ENCODE measurements at regions not wholly inside any gene's neighbourhood (a gene's known extent, or its start where the extent isn't known, plus 50 kb on each side); places are given as distances from the start of the nearest gene placed in this dataset.

- DNase-seq: no peak
- 15 to 51% methylated on average over 4 of the region's 4 CpGs for WGBS, 2 donors
Measured at GRCh38 chr18:73043211-73043610, 175.4 kb upstream of the NETO1 start.

GRCh38 chr18:73040247-73040646 is 172.5 kb upstream of the NETO1 start:
- Histone ChIP-seq H3K27ac (no peak overlapping the region), H3K36me3 (no peaks in the 10 kb centered on the region), H3K4me1 (no peaks in the 10 kb centered on the region), H3K27me3 (no peaks in the 10 kb centered on the region), H3K9me3 (no peaks in the 10 kb centered on the region), H3K4me3 (no peak overlapping the region)
- 23 to 57% methylated on average over 4 of the region's 4 CpGs for WGBS, 2 donors
- intact Hi-C loops (cut with DNase I): no loop called here
- TF ChIP-seq EP300 (IDR thresholded peaks at IDR 0.05) (no peak), POLR2A (IDR thresholded peaks at IDR 0.05) (no peak), CTCF (IDR thresholded peaks at IDR 0.05) (no peak), POLR2AphosphoS5 (IDR thresholded peaks at IDR 0.05) (no peak)
- DNase-seq: no peak

More at GRCh38 chr18:73043211-73043610, 175.4 kb upstream of the NETO1 start:
- intact Hi-C loops (cut with DNase I): no loop called here
- TF ChIP-seq POLR2AphosphoS5 (IDR thresholded peaks at IDR 0.05) (no peak), POLR2A (IDR thresholded peaks at IDR 0.05) (no peak), CTCF (IDR thresholded peaks at IDR 0.05) (no peak), EP300 (IDR thresholded peaks at IDR 0.05) (no peak)
- Histone ChIP-seq H3K27ac (no peak overlapping the region), H3K36me3 (no peaks in the 10 kb centered on the region), H3K4me3 (no peak overlapping the region), H3K4me1 (no peaks in the 10 kb centered on the region), H3K27me3 (no peaks in the 10 kb centered on the region), H3K9me3 (no peaks in the 10 kb centered on the region)

- Histone ChIP-seq H3K27ac (no peak overlapping the region), H3K27me3 (no peaks in the 10 kb centered on the region), H3K9me3 (no peaks in the 10 kb centered on the region), H3K36me3 (no peaks in the 10 kb centered on the region), H3K4me1 (no peaks in the 10 kb centered on the region), H3K4me3 (no peak overlapping the region)
- 76 to 81% methylated on average over 5 of the region's 5 CpGs for WGBS, 2 donors
- DNase-seq: no peak
- no peak for TF ChIP-seq POLR2A (IDR thresholded peaks at IDR 0.05)
- no peak for TF ChIP-seq CTCF (IDR thresholded peaks at IDR 0.05)
- intact Hi-C loops (cut with DNase I): no loop called here
Measured at GRCh38 chr18:73038336-73038735, 170.5 kb upstream of the NETO1 start.

- H3K4me1 ChIP-seq: no peaks in the 10 kb centered on the region
- no peak for TF ChIP-seq EP300 (IDR thresholded peaks at IDR 0.05)
- TF ChIP-seq CTCF (IDR thresholded peaks at IDR 0.05): no peak
- no peak for TF ChIP-seq POLR2AphosphoS5 (IDR thresholded peaks at IDR 0.05)
- no peak for TF ChIP-seq POLR2A (IDR thresholded peaks at IDR 0.05)
- no peak for DNase-seq
- no peak overlapping the region for H3K27ac ChIP-seq
- H3K27me3 ChIP-seq: no peaks in the 10 kb centered on the region
- intact Hi-C loops (cut with DNase I): no loop called here
- WGBS, 2 donors: 37 to 64% methylated on average over 4 of the region's 4 CpGs
- no peaks in the 10 kb centered on the region for H3K36me3 ChIP-seq
- H3K4me3 ChIP-seq: no peak overlapping the region
- no peaks in the 10 kb centered on the region for H3K9me3 ChIP-seq
Measured at GRCh38 chr18:73023975-73024374, 156.2 kb upstream of the NETO1 start.

GRCh38 chr18:73009691-73010090 is 141.9 kb upstream of the NETO1 start:
- no peaks in the 10 kb centered on the region for H3K9me3 ChIP-seq
- no peak for DNase-seq
- WGBS, 2 donors: 34 to 56% methylated on average over 4 of the region's 4 CpGs
- no peaks in the 10 kb centered on the region for H3K27me3 ChIP-seq
- no peak overlapping the region for H3K4me3 ChIP-seq
- no peak overlapping the region for H3K27ac ChIP-seq
- intact Hi-C loops (cut with DNase I): no loop called here
- H3K4me1 ChIP-seq: no peaks in the 10 kb centered on the region
- TF ChIP-seq POLR2AphosphoS5 (IDR thresholded peaks at IDR 0.05) (no peak), POLR2A (IDR thresholded peaks at IDR 0.05) (no peak), EP300 (IDR thresholded peaks at IDR 0.05) (no peak), CTCF (IDR thresholded peaks at IDR 0.05) (no peak)
- H3K36me3 ChIP-seq: no peaks in the 10 kb centered on the region
